HEK293 (cell line): ENCODE measurements at regions not wholly inside any gene's neighbourhood (a gene's known extent, or its start where the extent isn't known, plus 50 kb on each side); places are given as distances from the start of the nearest gene placed in this dataset.

ENCODE experiments used
- CTCF ChIA-PET: fragments of 350-600 bp; formaldehyde crosslinking; extraction: SDS; loops from one replicate; lab custom pipeline; 2021; ENCODE audit warnings: antibody characterized with exemption; lab: Yijun Ruan, JAX
- POLR2A ChIA-PET: fragments of 300-600 bp; formaldehyde crosslinking; extraction: SDS; loops from one replicate; lab custom pipeline; 2020; ENCODE audit warnings: antibody characterized with exemption, inconsistent platforms; lab: Yijun Ruan, JAX
- H3K27ac ChIP-seq: fragments of 200-500 bp; sonication (Bioruptor generic); 2 replicates; pipeline ENCODE4 v1.5.1; 2014; ENCODE audit warnings: low read depth, low read length, control low read depth, inconsistent platforms; ENCODE audit errors: extremely low read depth
- H3K36me3 ChIP-seq, 2 experiments: fragments of 200-500 bp in 1 of 2; sonication (Bioruptor generic) in 1 of 2; 1 replicate in 1 of 2; 2 replicates in 1 of 2; pipeline ENCODE4 v1.5.1; 2014 to 2017; ENCODE audit warnings: inconsistent platforms in 2 of 2, low read length in 2 of 2; ENCODE audit not compliant: control insufficient read depth in 2 of 2, insufficient read depth in 1 of 2
- H3K4me1 ChIP-seq: fragments of 200-500 bp; sonication (Bioruptor generic); 2 replicates; pipeline ENCODE4 v1.5.1; 2014; ENCODE audit warnings: mild to moderate bottlenecking, low read length, inconsistent platforms; ENCODE audit not compliant: control insufficient read depth, insufficient read depth
- H3K4me3 ChIP-seq: 2 replicates; pipeline ENCODE4 v1.5.1; 2011; ENCODE audit warnings: low read depth, mild to moderate bottlenecking, control low read depth, low read length, moderate library complexity
- H3K9me3 ChIP-seq: fragments of 200-500 bp; sonication (Bioruptor generic); 2 replicates; pipeline ENCODE4 v1.5.1; 2014; ENCODE audit warnings: low read depth, low read length, inconsistent platforms; ENCODE audit not compliant: control insufficient read depth, insufficient read depth
- CTCF ChIP-seq: fragments of 450-650 bp; formaldehyde crosslinking; IDR thresholded peaks from 2 replicates; pipeline ENCODE4 v1.5.1; 2016; ENCODE audit warnings: missing biosample characterization, missing genetic modification characterization
- ELK4 ChIP-seq: IDR thresholded peaks from 2 replicates; pipeline ENCODE4 v1.6.1; 2011; ENCODE audit warnings: mild to moderate bottlenecking, low read depth, low read length, borderline replicate concordance
- GLIS2 ChIP-seq: fragments of 450-650 bp; formaldehyde crosslinking; IDR thresholded peaks from 2 replicates; pipeline ENCODE4 v1.5.1; 2016; ENCODE audit warnings: missing biosample characterization, missing genetic modification characterization
- HOXD13 ChIP-seq: sonication (generic); formaldehyde crosslinking; IDR thresholded peaks from 2 replicates; pipeline ENCODE4 v1.8.0; 2022; ENCODE audit warnings: missing genetic modification reagents, borderline replicate concordance
- PBX3 ChIP-seq: sonication (generic); formaldehyde crosslinking; IDR thresholded peaks from 2 replicates; pipeline ENCODE4 v1.8.1; 2022; ENCODE audit warnings: mild to moderate bottlenecking, moderate library complexity, missing genetic modification reagents
- PRDM1 ChIP-seq: fragments of 450-650 bp; formaldehyde crosslinking; IDR thresholded peaks from 2 replicates; pipeline ENCODE4; 2016; ENCODE audit warnings: missing biosample characterization, missing genetic modification characterization
- PRDM4 ChIP-seq: fragments of 450-650 bp; formaldehyde crosslinking; IDR thresholded peaks from 2 replicates; pipeline ENCODE4 v1.5.1; 2017; ENCODE audit warnings: missing biosample characterization, missing genetic modification characterization
- PRDM6 ChIP-seq: fragments of 450-650 bp; formaldehyde crosslinking; IDR thresholded peaks from 2 replicates; pipeline ENCODE4 v1.5.1; 2017; ENCODE audit warnings: missing biosample characterization, missing genetic modification characterization
- SP2 ChIP-seq: fragments of 450-650 bp; formaldehyde crosslinking; IDR thresholded peaks from 2 replicates; pipeline ENCODE4 v1.5.1; 2016; ENCODE audit warnings: missing biosample characterization, missing genetic modification characterization
- SP3 ChIP-seq: fragments of 450-650 bp; formaldehyde crosslinking; IDR thresholded peaks from 2 replicates; pipeline ENCODE4 v1.5.1; 2016; ENCODE audit warnings: missing biosample characterization, missing genetic modification characterization
- TRIM28 ChIP-seq: IDR thresholded peaks from 2 replicates; pipeline ENCODE4 v1.6.1; 2011; ENCODE audit warnings: low read length, control low read depth, borderline replicate concordance
- ZBTB26 ChIP-seq: fragments of 450-650 bp; formaldehyde crosslinking; optimal IDR thresholded peaks from 2 replicates; pipeline ENCODE3; 2016; ENCODE audit warnings: missing biosample characterization, mild to moderate bottlenecking, missing genetic modification characterization

GRCh38 chr6:27809939-27810767 is 102.0 kb downstream of the OR2B2 start (continued):
- TF ChIP-seq SP3 (tag by site-specific recombination), result 0 out of 2 replicates have a peak, but pooled peaks have one; percentile 16
- TF ChIP-seq PRDM1, result peak; percentile 82
- TF ChIP-seq ZBTB26 (tag by site-specific recombination), result peak; percentile 21
- TF ChIP-seq PBX3 (CRISPR knock-in tag), result peak; percentile 65; the same call in 1 of the 2 replicates
- peak; percentile 90 for TF ChIP-seq PRDM4 (tag by site-specific recombination)
- TF ChIP-seq GLIS2 (tag by site-specific recombination), result 0 out of 2 replicates have a peak, but pooled peaks have one; percentile 39
- peak; percentile 47; the same call in 1 of the 2 replicates for TF ChIP-seq ELK4
- peak; percentile 77; the same call in 1 of the 2 replicates for TF ChIP-seq HOXD13 (CRISPR knock-in tag)
- peak; percentile 9; the same call in 1 of the 2 replicates for TF ChIP-seq CTCF (tag by site-specific recombination)
- 0 out of 2 replicates have a peak, but pooled peaks have one; percentile 16 for TF ChIP-seq TRIM28
- peak; percentile 22; the same call in 1 of the 2 replicates for TF ChIP-seq SP2 (tag by site-specific recombination)

GRCh38 chr6:27809067-27809938 is 102.9 kb downstream of the OR2B2 start:
- TF ChIP-seq PRDM6 (tag by site-specific recombination) (0 out of 2 replicates have a peak, but pooled peaks have one; percentile 8), GLIS2 (tag by site-specific recombination) (no peak)
- TF ChIP-seq, all 188 proteins: peak for 1
- Histone ChIP-seq H3K9me3 (no peaks in the 10 kb centered on the region), H3K27ac (peak overlapping the region; percentile 68), H3K4me3 (peak overlapping the region; percentile 55), H3K36me3 (no peaks in the 10 kb centered on the region), H3K4me1 (peaks cover 5% of the 10 kb centered on the region; the same call in 1 of the 2 replicates)
- POLR2A ChIA-PET, result interaction anchor here (0.5 to 7.5 kb wide), 38 partner anchors 10 to 1783 kb away, joined by 3 to 220 read pairs (median 5); partner anchors contain the start of gene ZSCAN31
- CTCF ChIA-PET, result interaction anchor here (0.6 to 5.0 kb wide), 9 partner anchors 12 to 633 kb away, joined by 3 to 31 read pairs (median 4); a partner anchor contains a TSS
